K562 (cell line): ENCODE measurements at regions not wholly inside any gene's neighbourhood (a gene's known extent, or its start where the extent isn't known, plus 50 kb on each side); places are given as distances from the start of the nearest gene placed in this dataset.

ENCODE experiments used
- EP400 ChIP-seq: fragments of 450-650 bp; IDR thresholded peaks from 2 replicates; pipeline ENCODE4 v1.6.1; 2017; ENCODE audit warnings: antibody characterized with exemption, mild to moderate bottlenecking, moderate library complexity
- ETS2 ChIP-seq: IDR thresholded peaks from 2 replicates; pipeline ENCODE4 v1.6.1; 2016; ENCODE audit warnings: borderline replicate concordance, missing genetic modification characterization, mild to moderate bottlenecking, moderate library complexity, missing compliant biosample characterization; ENCODE audit not compliant: poor library complexity, severe bottlenecking
- GTF2A2 ChIP-seq: IDR thresholded peaks from 2 replicates; pipeline ENCODE4 v1.6.1; 2016; ENCODE audit warnings: mild to moderate bottlenecking, missing genetic modification characterization, missing compliant biosample characterization
- SREBF2 ChIP-seq: sonication (generic); formaldehyde crosslinking; IDR thresholded peaks from 2 replicates; pipeline ENCODE4 v1.4.0; 2020; ENCODE audit warnings: mild to moderate bottlenecking, missing genetic modification reagents
- ZNF232 ChIP-seq: sonication (generic); formaldehyde crosslinking; IDR thresholded peaks from 2 replicates; pipeline ENCODE4 v1.8.0; 2022; ENCODE audit warnings: mild to moderate bottlenecking, missing genetic modification reagents
- ZNF79 ChIP-seq: fragments of 250-450 bp; sonication (Bioruptor Pico); IDR thresholded peaks from 2 replicates; pipeline ENCODE4 v1.4.0; 2020; ENCODE audit warnings: low read depth, mild to moderate bottlenecking, moderate library complexity
- TF ChIP-seq, protein P1 (sequence below), 2 experiments: fragments of 450-650 bp; formaldehyde crosslinking in 1 of 2; IDR thresholded peaks; 2 replicates each; pipeline versions ENCODE4 v1.4.0 to v1.6.1; 2014 to 2020; ENCODE audit warnings: mild to moderate bottlenecking in 2 of 2, borderline replicate concordance in 1 of 2, low read depth in 1 of 2
- TF ChIP-seq, protein P2 (sequence below): fragments of 450-650 bp; IDR thresholded peaks from 2 replicates; pipeline ENCODE4 v1.6.1; 2016

DNA sequence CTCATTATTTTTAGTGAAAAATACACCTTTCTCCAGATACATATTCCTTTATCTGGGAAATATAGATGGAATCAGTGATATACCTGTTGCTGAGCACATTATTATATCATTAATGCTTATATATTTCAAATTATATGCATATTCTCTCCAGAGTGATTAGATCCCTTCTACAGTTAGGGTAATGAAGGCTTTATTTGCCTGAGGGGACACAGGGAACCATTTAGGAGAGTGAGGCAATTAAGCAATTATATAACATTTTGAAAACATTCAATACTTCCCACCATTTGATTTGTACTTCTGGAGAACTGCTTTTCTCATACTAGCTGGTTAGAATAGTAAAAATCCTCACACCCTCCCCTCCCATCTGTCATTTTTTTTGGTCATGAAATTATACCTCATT, 212.8 kb upstream of the NOVA1 start (continued):
- TF ChIP-seq, protein P1, sequence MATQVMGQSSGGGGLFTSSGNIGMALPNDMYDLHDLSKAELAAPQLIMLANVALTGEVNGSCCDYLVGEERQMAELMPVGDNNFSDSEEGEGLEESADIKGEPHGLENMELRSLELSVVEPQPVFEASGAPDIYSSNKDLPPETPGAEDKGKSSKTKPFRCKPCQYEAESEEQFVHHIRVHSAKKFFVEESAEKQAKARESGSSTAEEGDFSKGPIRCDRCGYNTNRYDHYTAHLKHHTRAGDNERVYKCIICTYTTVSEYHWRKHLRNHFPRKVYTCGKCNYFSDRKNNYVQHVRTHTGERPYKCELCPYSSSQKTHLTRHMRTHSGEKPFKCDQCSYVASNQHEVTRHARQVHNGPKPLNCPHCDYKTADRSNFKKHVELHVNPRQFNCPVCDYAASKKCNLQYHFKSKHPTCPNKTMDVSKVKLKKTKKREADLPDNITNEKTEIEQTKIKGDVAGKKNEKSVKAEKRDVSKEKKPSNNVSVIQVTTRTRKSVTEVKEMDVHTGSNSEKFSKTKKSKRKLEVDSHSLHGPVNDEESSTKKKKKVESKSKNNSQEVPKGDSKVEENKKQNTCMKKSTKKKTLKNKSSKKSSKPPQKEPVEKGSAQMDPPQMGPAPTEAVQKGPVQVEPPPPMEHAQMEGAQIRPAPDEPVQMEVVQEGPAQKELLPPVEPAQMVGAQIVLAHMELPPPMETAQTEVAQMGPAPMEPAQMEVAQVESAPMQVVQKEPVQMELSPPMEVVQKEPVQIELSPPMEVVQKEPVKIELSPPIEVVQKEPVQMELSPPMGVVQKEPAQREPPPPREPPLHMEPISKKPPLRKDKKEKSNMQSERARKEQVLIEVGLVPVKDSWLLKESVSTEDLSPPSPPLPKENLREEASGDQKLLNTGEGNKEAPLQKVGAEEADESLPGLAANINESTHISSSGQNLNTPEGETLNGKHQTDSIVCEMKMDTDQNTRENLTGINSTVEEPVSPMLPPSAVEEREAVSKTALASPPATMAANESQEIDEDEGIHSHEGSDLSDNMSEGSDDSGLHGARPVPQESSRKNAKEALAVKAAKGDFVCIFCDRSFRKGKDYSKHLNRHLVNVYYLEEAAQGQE (IDR thresholded peaks at IDR 0.05; ENCODE audit: borderline replicate concordance), result no peak
- TF ChIP-seq, protein P1 (CRISPR knock-in tag; IDR thresholded peaks at IDR 0.05; ENCODE audit: low read depth), result no peak
- TF ChIP-seq GTF2A2 (tag), result no peak
- TF ChIP-seq, protein P2, sequence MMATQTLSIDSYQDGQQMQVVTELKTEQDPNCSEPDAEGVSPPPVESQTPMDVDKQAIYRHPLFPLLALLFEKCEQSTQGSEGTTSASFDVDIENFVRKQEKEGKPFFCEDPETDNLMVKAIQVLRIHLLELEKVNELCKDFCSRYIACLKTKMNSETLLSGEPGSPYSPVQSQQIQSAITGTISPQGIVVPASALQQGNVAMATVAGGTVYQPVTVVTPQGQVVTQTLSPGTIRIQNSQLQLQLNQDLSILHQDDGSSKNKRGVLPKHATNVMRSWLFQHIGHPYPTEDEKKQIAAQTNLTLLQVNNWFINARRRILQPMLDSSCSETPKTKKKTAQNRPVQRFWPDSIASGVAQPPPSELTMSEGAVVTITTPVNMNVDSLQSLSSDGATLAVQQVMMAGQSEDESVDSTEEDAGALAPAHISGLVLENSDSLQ, result no peak
- no peak for TF ChIP-seq EP400
- TF ChIP-seq ETS2 (tag), result no peak
- no peak for TF ChIP-seq SREBF2
- no peak for TF ChIP-seq ZNF232 (CRISPR knock-in tag)
- TF ChIP-seq ZNF79 (CRISPR knock-in tag), result no peak
